HepG2 (cell line): ENCODE measurements at regions not wholly inside any gene's neighbourhood (a gene's known extent, or its start where the extent isn't known, plus 50 kb on each side); places are given as distances from the start of the nearest gene placed in this dataset.

ENCODE experiments used
- ATAC-seq: fragments of 200-7000 bp; cut with Tn5 transposase; 3 replicates; pipeline ENCODE4 v1.9.1; 2020; ENCODE audit warnings: mild to moderate bottlenecking, moderate library complexity
- BruUV-seq: library from RNA; stranded (reverse); fragments of 400-500 nt; replicated peaks from 2 replicates; lab custom pipeline; 2021; lab: Mats Ljungman, UMichigan
- CTCF ChIA-PET: fragments of 300-600 bp; formaldehyde crosslinking; extraction: SDS; loops from one replicate; lab custom pipeline; 2021; ENCODE audit warnings: low total read pairs, inconsistent platforms, low intra/inter-chr PET ratio; lab: Yijun Ruan, JAX
- POLR2A ChIA-PET: fragments of 350-600 bp; sonication (Branson Sonifier 250); formaldehyde crosslinking; loops from one replicate; lab custom pipeline; 2020; ENCODE audit warnings: antibody characterized with exemption, inconsistent platforms; lab: Yijun Ruan, JAX
- DNase-seq: peaks from one replicate; pipeline ENCODE4 v3.0.0-alpha.2; 2015; ENCODE audit warnings: low spot score
- FAIRE-seq: peaks from 3 replicates; lab custom pipeline; 2011; peaks lifted over from hg19 to GRCh38; lab: Jason Lieb, UNC
- H2AFZ ChIP-seq: one replicate; pipeline ENCODE4 v1.6.1; 2011; ENCODE audit warnings: low read length, inconsistent platforms
- H3K27ac ChIP-seq: fragments of 300-600 bp; 3 replicates; pipeline ENCODE4 v1.8.0; 2011; ENCODE audit warnings: mixed run types, mild to moderate bottlenecking, mixed read lengths, low read length, inconsistent platforms; ENCODE audit not compliant: insufficient read depth; ENCODE audit errors: extremely low read length
- H3K27me3 ChIP-seq, 2 experiments: fragments of 200-600 bp in 1 of 2; 2 replicates in 1 of 2; 3 replicates in 1 of 2; pipeline versions ENCODE4 v1.6.0 to v1.8.0; 2011; ENCODE audit warnings: low read length in 2 of 2, mild to moderate bottlenecking in 2 of 2, moderate library complexity in 2 of 2, inconsistent platforms in 1 of 2; ENCODE audit not compliant: insufficient read depth in 2 of 2, control insufficient read depth in 1 of 2
- H3K36me3 ChIP-seq, 2 experiments: fragments of 200-600 bp in 1 of 2; replicated peaks in 1 of 2; 2 replicates in 1 of 2; 3 replicates in 1 of 2; pipeline versions ENCODE4 v1.5.1 to v1.8.0; 2011; ENCODE audit warnings: low read length in 2 of 2, inconsistent platforms in 1 of 2; ENCODE audit not compliant: insufficient read depth in 2 of 2, control insufficient read depth in 1 of 2
- H3K4me1 ChIP-seq: 2 replicates; pipeline ENCODE4 v1.5.1; 2012; ENCODE audit warnings: low read length, inconsistent platforms; ENCODE audit not compliant: insufficient read depth
- H3K4me2 ChIP-seq: 2 replicates; pipeline ENCODE4 v1.6.0; 2011; ENCODE audit warnings: low read depth, low read length, inconsistent platforms
- H3K4me3 ChIP-seq, 3 experiments: fragments of 200-600 bp in 1 of 3; sonication (generic), shearing (Covaris generic) in 1 of 3; replicated peaks in 1 of 3; 2 replicates each; pipeline ENCODE4 v1.5.1; 2011 to 2016; ENCODE audit warnings: low read length in 3 of 3, inconsistent platforms in 2 of 3, low read depth in 2 of 3, mild to moderate bottlenecking in 2 of 3, control low read depth in 1 of 3, mixed read lengths in 1 of 3; ENCODE audit not compliant: insufficient read depth in 1 of 3
- H3K79me2 ChIP-seq: one replicate; pipeline ENCODE4 v1.6.1; 2011; ENCODE audit warnings: low read length, inconsistent platforms; ENCODE audit not compliant: insufficient read depth
- H3K9ac ChIP-seq: 2 replicates; pipeline ENCODE4 v1.6.0; 2011; ENCODE audit warnings: mild to moderate bottlenecking, low read depth, low read length, inconsistent platforms; ENCODE audit not compliant: insufficient read depth
- H3K9me3 ChIP-seq: 2 replicates; pipeline ENCODE4 v1.5.1; 2012; ENCODE audit warnings: mild to moderate bottlenecking, low read length
- H4K20me1 ChIP-seq: 2 replicates; pipeline ENCODE4 v1.6.0; 2011; ENCODE audit warnings: inconsistent platforms, mild to moderate bottlenecking, low read length, moderate library complexity; ENCODE audit not compliant: insufficient read depth
- AGO2 ChIP-seq: fragments of 200-400 bp; formaldehyde crosslinking; optimal IDR thresholded peaks from 2 replicates; pipeline ENCODE3; 2017; ENCODE audit warnings: mild to moderate bottlenecking, low read depth, low read length, moderate library complexity
- ASH2L ChIP-seq: fragments of 300-600, 200-600 bp; sonication (generic); IDR thresholded peaks from 2 replicates; pipeline ENCODE4 v1.7.0; 2017; ENCODE audit warnings: low read depth, mild to moderate bottlenecking, moderate library complexity, mixed read lengths, low read length; ENCODE audit not compliant: insufficient read length
- EP300 ChIP-seq, 3 experiments: sonication (generic) in 1 of 3; formaldehyde crosslinking in 1 of 3; IDR thresholded peaks; 2 replicates each; pipeline versions ENCODE4 v1.5.1 to v1.6.1; 2011 to 2020; ENCODE audit warnings: low read depth in 2 of 3, low read length in 2 of 3, borderline replicate concordance in 1 of 3, improper control_type of control experiment in 1 of 3, mild to moderate bottlenecking in 1 of 3, missing genetic modification reagents in 1 of 3, moderate library complexity in 1 of 3
- GATA4 ChIP-seq: sonication (generic); IDR thresholded peaks from 2 replicates; pipeline ENCODE4 v1.6.1; 2016; ENCODE audit warnings: antibody characterized with exemption, low read depth, borderline replicate concordance
- GFI1 ChIP-seq: sonication (generic); formaldehyde crosslinking; IDR thresholded peaks from 2 replicates; pipeline ENCODE4 v1.5.0; 2020; ENCODE audit warnings: missing genetic modification reagents, mild to moderate bottlenecking, borderline replicate concordance
- HMG20B ChIP-seq: conservative IDR thresholded peaks from 2 replicates; pipeline ENCODE4 v1.6.1; 2016; ENCODE audit warnings: missing genetic modification reagents, missing compliant biosample characterization
- HNF4A ChIP-seq: sonication (generic); formaldehyde crosslinking; IDR thresholded peaks from 2 replicates; pipeline ENCODE4 v1.4.0; 2020; ENCODE audit warnings: missing genetic modification reagents
- ISL2 ChIP-seq: sonication (generic); formaldehyde crosslinking; IDR thresholded peaks from 2 replicates; pipeline ENCODE4 v1.5.0; 2020; ENCODE audit warnings: missing genetic modification reagents
- MED1 ChIP-seq: sonication (generic); formaldehyde crosslinking; IDR thresholded peaks from 2 replicates; pipeline ENCODE4 v1.4.0; 2020; ENCODE audit warnings: missing genetic modification reagents
- MED13 ChIP-seq: sonication (generic); formaldehyde crosslinking; IDR thresholded peaks from 2 replicates; pipeline ENCODE4 v1.5.0; 2020; ENCODE audit warnings: missing genetic modification reagents
- NCOA2 ChIP-seq: sonication (generic); formaldehyde crosslinking; IDR thresholded peaks from 2 replicates; pipeline ENCODE4 v1.8.0; 2022; ENCODE audit warnings: inconsistent platforms
- RBAK ChIP-seq: sonication (generic); formaldehyde crosslinking; IDR thresholded peaks from 2 replicates; pipeline ENCODE4 v1.5.1; 2020; ENCODE audit warnings: mild to moderate bottlenecking, missing genetic modification reagents
- SIX1 ChIP-seq: sonication (generic); formaldehyde crosslinking; IDR thresholded peaks from 2 replicates; pipeline ENCODE4 v1.4.0; 2020; ENCODE audit warnings: missing genetic modification reagents, borderline replicate concordance
- SNAPC2 ChIP-seq: sonication (generic); formaldehyde crosslinking; IDR thresholded peaks from 2 replicates; pipeline ENCODE4 v1.8.1; 2022; ENCODE audit warnings: mild to moderate bottlenecking, missing genetic modification reagents
- TCF7 ChIP-seq: sonication (generic); IDR thresholded peaks from 2 replicates; pipeline ENCODE4 v1.6.1; 2016; ENCODE audit warnings: antibody characterized with exemption, low read depth
- TCF7L2 ChIP-seq: IDR thresholded peaks from 2 replicates; pipeline ENCODE4 v1.6.1; 2011; ENCODE audit warnings: mild to moderate bottlenecking, low read depth, low read length, moderate library complexity
- ZFY ChIP-seq: sonication (generic); formaldehyde crosslinking; IDR thresholded peaks from 2 replicates; pipeline ENCODE4 v1.4.0; 2020; ENCODE audit warnings: missing genetic modification reagents
- ZKSCAN8 ChIP-seq: IDR thresholded peaks from 2 replicates; pipeline ENCODE4 v1.6.1; 2016; ENCODE audit warnings: borderline replicate concordance, missing genetic modification reagents, missing compliant biosample characterization
- ZNF3 ChIP-seq: IDR thresholded peaks from 2 replicates; pipeline ENCODE4 v1.7.0; 2017; ENCODE audit warnings: inconsistent platforms
- ZNF652 ChIP-seq: IDR thresholded peaks from 2 replicates; pipeline ENCODE4 v1.6.1; 2016; ENCODE audit warnings: low read depth, borderline replicate concordance
- WGBS: methylation state at CpG from one replicate; pipeline ENCODE4 v1.1.6; 2017; ENCODE audit warnings: low lambda C conversion rate; 5-methylcytosine and 5-hydroxymethylcytosine counted together
- in situ Hi-C: cut with HindIII; loops from 2 replicates; pipeline ENCODE4 v1.10.0; 2017; ENCODE audit warnings: low pct_unique_long_range_greater_than_20kb; ENCODE audit not compliant: extremely low pct_ligation_motif_present
- intact Hi-C: fragments of 100-400 bp; cut with micrococcal nuclease; formaldehyde crosslinking; loops from one replicate; pipeline ENCODE4 v1.10.0; 2022; ENCODE audit not compliant: unreplicated experiment
- TF ChIP-seq, protein P1 (sequence below): sonication (generic); formaldehyde crosslinking; IDR thresholded peaks from 2 replicates; pipeline ENCODE4 v1.5.1; 2020; ENCODE audit warnings: mild to moderate bottlenecking, moderate library complexity, missing genetic modification reagents
- TF ChIP-seq, protein P2 (sequence below): sonication (generic); formaldehyde crosslinking; IDR thresholded peaks from 2 replicates; pipeline ENCODE4 v1.4.0; 2020; ENCODE audit warnings: missing genetic modification reagents

DNA sequence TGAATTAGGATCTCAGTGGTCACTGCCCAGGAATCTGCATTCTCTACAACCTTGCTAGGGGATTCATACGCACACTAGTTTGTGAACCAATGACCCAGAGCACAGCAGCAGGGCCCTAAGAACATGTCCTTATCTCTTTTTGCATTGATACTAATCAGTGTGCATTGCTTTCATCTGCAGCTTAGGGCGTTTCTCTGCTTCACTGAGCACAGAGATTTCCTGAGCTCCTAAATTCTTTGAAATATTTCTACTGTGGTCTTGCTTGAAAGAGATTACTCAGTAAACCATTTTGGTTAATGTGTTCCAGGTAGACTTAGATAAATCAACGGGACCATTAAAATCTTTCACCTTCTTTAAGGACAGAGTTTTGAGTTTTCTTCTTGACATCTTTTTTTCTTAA lies 351.3 kb upstream of the KITLG start:
- FAIRE-seq: no peak
- no peak overlapping the region for H2AFZ ChIP-seq
- peaks cover 41% of the 10 kb centered on the region for H3K4me1 ChIP-seq
- peak; percentile 78 for DNase-seq
- ChIA-PET CTCF (no interaction called here), POLR2A (no interaction called here)
- H3K4me3 ChIP-seq: no peak overlapping the region
- no peaks in the 10 kb centered on the region for H3K79me2 ChIP-seq
- in situ Hi-C loops: no loop called here
- no peaks in the 10 kb centered on the region for H4K20me1 ChIP-seq
- H3K36me3 ChIP-seq: no peaks in the 10 kb centered on the region
- intact Hi-C loops: no loop called here
- peak overlapping the region; percentile 41; the same call in 1 of the 2 replicates for H3K4me2 ChIP-seq
- no TSS peak for BruUV-seq
- no peak overlapping the region for H3K27ac ChIP-seq
- no peaks in the 10 kb centered on the region for H3K27me3 ChIP-seq
- ATAC-seq: peak; percentile 69
- 2% methylated on average over 3 of the region's 3 CpGs for WGBS
- H3K9ac ChIP-seq: no peak overlapping the region
- H3K9me3 ChIP-seq: no peaks in the 10 kb centered on the region
- no peak for TF ChIP-seq RBAK
- peak; percentile 77 for TF ChIP-seq ISL2 (CRISPR knock-in tag)
- no peak for TF ChIP-seq MED13
- TF ChIP-seq TCF7L2: peak; percentile 50; the same call in 1 of the 2 replicates
- peak; percentile 76 for TF ChIP-seq TCF7
- 0 out of 2 replicates have a peak, but pooled peaks have one; percentile 13 for TF ChIP-seq MED1 (CRISPR knock-in tag)
- TF ChIP-seq, protein P1, sequence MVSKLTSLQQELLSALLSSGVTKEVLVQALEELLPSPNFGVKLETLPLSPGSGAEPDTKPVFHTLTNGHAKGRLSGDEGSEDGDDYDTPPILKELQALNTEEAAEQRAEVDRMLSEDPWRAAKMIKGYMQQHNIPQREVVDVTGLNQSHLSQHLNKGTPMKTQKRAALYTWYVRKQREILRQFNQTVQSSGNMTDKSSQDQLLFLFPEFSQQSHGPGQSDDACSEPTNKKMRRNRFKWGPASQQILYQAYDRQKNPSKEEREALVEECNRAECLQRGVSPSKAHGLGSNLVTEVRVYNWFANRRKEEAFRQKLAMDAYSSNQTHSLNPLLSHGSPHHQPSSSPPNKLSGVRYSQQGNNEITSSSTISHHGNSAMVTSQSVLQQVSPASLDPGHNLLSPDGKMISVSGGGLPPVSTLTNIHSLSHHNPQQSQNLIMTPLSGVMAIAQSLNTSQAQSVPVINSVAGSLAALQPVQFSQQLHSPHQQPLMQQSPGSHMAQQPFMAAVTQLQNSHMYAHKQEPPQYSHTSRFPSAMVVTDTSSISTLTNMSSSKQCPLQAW (CRISPR knock-in tag): no peak
- TF ChIP-seq HMG20B: 0 out of 2 replicates have a peak, but pooled peaks have one; percentile 35
- TF ChIP-seq SIX1 (CRISPR knock-in tag): peak; percentile 17; the same call in 1 of the 2 replicates
- no peak for TF ChIP-seq ZNF3 (CRISPR knock-in tag)
- peak; percentile 74; the same call in 1 of the 2 replicates for TF ChIP-seq GFI1 (CRISPR knock-in tag)
- peak; percentile 71; the same call in 1 of the 2 replicates for TF ChIP-seq GATA4
- peak; percentile 44 for TF ChIP-seq HNF4A
- peak; percentile 71; the same call in 1 of the 2 replicates for TF ChIP-seq NCOA2
- no peak for TF ChIP-seq AGO2
- TF ChIP-seq ZNF652 (CRISPR knock-in tag): no peak
- TF ChIP-seq ASH2L: no peak
- TF ChIP-seq, protein P2, sequence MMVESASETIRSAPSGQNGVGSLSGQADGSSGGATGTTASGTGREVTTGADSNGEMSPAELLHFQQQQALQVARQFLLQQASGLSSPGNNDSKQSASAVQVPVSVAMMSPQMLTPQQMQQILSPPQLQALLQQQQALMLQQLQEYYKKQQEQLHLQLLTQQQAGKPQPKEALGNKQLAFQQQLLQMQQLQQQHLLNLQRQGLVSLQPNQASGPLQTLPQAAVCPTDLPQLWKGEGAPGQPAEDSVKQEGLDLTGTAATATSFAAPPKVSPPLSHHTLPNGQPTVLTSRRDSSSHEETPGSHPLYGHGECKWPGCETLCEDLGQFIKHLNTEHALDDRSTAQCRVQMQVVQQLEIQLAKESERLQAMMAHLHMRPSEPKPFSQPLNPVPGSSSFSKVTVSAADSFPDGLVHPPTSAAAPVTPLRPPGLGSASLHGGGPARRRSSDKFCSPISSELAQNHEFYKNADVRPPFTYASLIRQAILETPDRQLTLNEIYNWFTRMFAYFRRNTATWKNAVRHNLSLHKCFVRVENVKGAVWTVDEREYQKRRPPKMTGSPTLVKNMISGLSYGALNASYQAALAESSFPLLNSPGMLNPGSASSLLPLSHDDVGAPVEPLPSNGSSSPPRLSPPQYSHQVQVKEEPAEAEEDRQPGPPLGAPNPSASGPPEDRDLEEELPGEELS (CRISPR knock-in tag): peak; percentile 51; the same call in 1 of the 2 replicates
- no peak for TF ChIP-seq EP300 (IDR thresholded peaks at IDR 0.05; ENCODE audit: low read depth in 2 of 2, low read length in 2 of 2)
- TF ChIP-seq EP300 (CRISPR knock-in tag; IDR thresholded peaks at IDR 0.05; ENCODE audit: borderline replicate concordance): peak; percentile 44; the same call in 1 of the 2 replicates
- no peak for TF ChIP-seq ZKSCAN8
- no peak for TF ChIP-seq SNAPC2 (CRISPR knock-in tag)
- no peak for TF ChIP-seq ZFY (CRISPR knock-in tag)
